ENCODE measurements at regions not wholly inside any gene's neighbourhood (a gene's known extent, or its start where the extent isn't known, plus 50 kb on each side); places are given as distances from the start of the nearest gene placed in this dataset.

- DNase-seq (ENCODE audit: low spot score): no peak
Observed at GRCh38 chr4:3683744-3684421, 82.3 kb upstream of the ADRA2C start.

- DNase-seq (ENCODE audit: low spot score): no peak
Observed at GRCh38 chr4:3683077-3683743, 83.0 kb upstream of the ADRA2C start.

GRCh38 chr4:3682236-3683076, 83.7 kb upstream of the ADRA2C start:
- no peak for DNase-seq (ENCODE audit: low spot score)

- no peak for DNase-seq (ENCODE audit: low spot score)
Observed at GRCh38 chr4:3681191-3681590, 85.0 kb upstream of the ADRA2C start.

- DNase-seq (ENCODE audit: low spot score): no peak
Observed at GRCh38 chr4:3680656-3681055, 85.5 kb upstream of the ADRA2C start.

- DNase-seq (ENCODE audit: low spot score): no peak
Observed at GRCh38 chr4:3679851-3680311, 86.3 kb upstream of the ADRA2C start.

- DNase-seq (ENCODE audit: low spot score): no peak
Observed at GRCh38 chr4:3679071-3679825, 86.9 kb upstream of the ADRA2C start.

GRCh38 chr4:3677748-3678070, 88.5 kb upstream of the ADRA2C start:
- DNase-seq (ENCODE audit: low spot score): no peak

- no peak for DNase-seq (ENCODE audit: low spot score)
Observed at GRCh38 chr4:3676907-3677747, 89.1 kb upstream of the ADRA2C start.

- no peak for DNase-seq (ENCODE audit: low spot score)
Observed at GRCh38 chr4:3676196-3676595, 90.0 kb upstream of the ADRA2C start.

- DNase-seq (ENCODE audit: low spot score): no peak
Observed at GRCh38 chr4:3675251-3676115, 90.7 kb upstream of the ADRA2C start.

- no peak for DNase-seq (ENCODE audit: low spot score)
Observed at GRCh38 chr4:3674479-3674851, 91.7 kb upstream of the ADRA2C start.

GRCh38 chr4:3673716-3674478, 92.3 kb upstream of the ADRA2C start:
- DNase-seq (ENCODE audit: low spot score): no peak

GRCh38 chr4:3673176-3673575, 93.0 kb upstream of the ADRA2C start:
- DNase-seq (ENCODE audit: low spot score): no peak

GRCh38 chr4:3672465-3672831, 93.7 kb upstream of the ADRA2C start:
- no peak for DNase-seq (ENCODE audit: low spot score)

GRCh38 chr4:3671571-3672464, 94.4 kb upstream of the ADRA2C start:
- no peak for DNase-seq (ENCODE audit: low spot score)

GRCh38 chr4:3670521-3671519, 95.4 kb upstream of the ADRA2C start:
- DNase-seq (ENCODE audit: low spot score): no peak

Measured in iPS-NIHi11 (cell line).